Epithelial cell of esophagus (primary cell): ENCODE measurements at regions not wholly inside any gene's neighbourhood (a gene's known extent, or its start where the extent isn't known, plus 50 kb on each side); places are given as distances from the start of the nearest gene placed in this dataset.
"Not testable (repeated sequence)": the region's sequence is repeated elsewhere in the genome, so short reads cannot be mapped to it uniquely, and the experiment has no call there.

Source experiments
- DNase-seq: peaks from one replicate; pipeline ENCODE4 v3.0.0; 2010; ENCODE audit warnings: low read depth
- H3K4me3 ChIP-seq: 2 replicates; pipeline ENCODE4 v1.5.1; 2011; ENCODE audit warnings: mild to moderate bottlenecking, low read length, control low read depth
- TF ChIP-seq, protein P1 (sequence below): IDR thresholded peaks from 2 replicates; pipeline ENCODE4 v1.5.1; 2011; ENCODE audit warnings: low read depth, mild to moderate bottlenecking, low read length, control low read depth, inconsistent platforms; ENCODE audit not compliant: insufficient read depth; ENCODE audit errors: missing control alignments

DNA sequence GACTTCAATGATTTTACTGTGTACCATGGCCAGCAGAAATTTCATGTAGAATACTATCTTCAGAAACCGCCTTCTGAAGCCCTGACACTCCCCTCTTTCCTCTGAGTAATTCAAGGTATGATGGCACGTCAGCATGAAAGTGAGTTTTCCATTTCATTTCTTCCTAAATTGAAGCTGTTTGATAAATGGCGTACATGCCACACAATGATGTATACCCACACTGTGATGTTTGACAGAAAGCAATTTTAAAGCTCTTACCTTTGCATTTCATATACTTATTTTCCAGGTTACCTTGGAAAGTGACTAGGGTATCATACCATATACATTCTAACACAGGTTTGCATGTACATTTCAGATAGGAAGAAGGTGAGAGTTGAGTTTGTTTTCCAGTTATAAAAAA is 147.9 kb upstream of the LRRC3B start:
- DNase-seq = no peak

DNA sequence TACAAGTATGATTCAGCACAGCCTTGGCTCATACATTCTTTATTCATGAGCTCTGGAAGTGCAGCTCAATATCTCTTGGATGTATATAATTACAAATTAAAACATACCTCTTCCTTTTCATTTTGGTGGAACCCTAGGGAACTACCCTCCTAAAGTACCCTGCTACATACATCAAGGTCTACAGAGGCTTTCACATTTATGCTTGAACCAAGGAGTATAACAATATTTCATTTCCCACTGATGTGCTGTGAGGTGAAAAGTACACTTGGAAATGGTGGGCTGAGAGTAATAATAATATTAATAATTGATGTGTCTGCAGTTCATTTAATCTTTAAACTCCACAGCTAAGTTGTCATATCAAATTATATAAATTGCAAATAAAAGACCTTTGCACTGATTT is 142.2 kb upstream of the LRRC3B start:
- no peak for DNase-seq
- TF ChIP-seq, protein P1, sequence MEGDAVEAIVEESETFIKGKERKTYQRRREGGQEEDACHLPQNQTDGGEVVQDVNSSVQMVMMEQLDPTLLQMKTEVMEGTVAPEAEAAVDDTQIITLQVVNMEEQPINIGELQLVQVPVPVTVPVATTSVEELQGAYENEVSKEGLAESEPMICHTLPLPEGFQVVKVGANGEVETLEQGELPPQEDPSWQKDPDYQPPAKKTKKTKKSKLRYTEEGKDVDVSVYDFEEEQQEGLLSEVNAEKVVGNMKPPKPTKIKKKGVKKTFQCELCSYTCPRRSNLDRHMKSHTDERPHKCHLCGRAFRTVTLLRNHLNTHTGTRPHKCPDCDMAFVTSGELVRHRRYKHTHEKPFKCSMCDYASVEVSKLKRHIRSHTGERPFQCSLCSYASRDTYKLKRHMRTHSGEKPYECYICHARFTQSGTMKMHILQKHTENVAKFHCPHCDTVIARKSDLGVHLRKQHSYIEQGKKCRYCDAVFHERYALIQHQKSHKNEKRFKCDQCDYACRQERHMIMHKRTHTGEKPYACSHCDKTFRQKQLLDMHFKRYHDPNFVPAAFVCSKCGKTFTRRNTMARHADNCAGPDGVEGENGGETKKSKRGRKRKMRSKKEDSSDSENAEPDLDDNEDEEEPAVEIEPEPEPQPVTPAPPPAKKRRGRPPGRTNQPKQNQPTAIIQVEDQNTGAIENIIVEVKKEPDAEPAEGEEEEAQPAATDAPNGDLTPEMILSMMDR = no peak
- H3K4me3 ChIP-seq = no peak overlapping the region

More for the DNA sequence above, 147.9 kb upstream of the LRRC3B start:
- H3K4me3 ChIP-seq = no peak overlapping the region
- TF ChIP-seq, protein P1 = no peak

DNA sequence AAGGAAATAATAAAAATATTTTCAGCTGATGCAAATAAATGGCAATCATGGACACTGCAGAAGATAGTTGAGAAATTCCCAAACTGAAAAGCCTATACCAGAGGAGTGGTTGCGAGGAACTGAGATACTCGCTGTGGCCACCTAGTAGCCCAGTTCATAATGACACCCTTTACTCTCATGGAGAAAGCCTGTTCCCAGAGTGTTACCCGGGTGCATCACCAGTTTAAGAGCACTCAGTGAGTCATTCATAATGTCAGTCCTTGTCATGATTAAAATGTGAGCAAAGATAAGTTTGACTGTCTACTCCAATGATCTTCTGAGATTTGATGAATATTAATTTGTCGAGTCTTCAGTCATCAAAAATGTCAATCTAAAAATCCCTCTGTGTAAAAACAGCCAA is 138.4 kb upstream of the LRRC3B start:
- no peak overlapping the region for H3K4me3 ChIP-seq
- TF ChIP-seq, protein P1 = peak; percentile 27
- DNase-seq = peak; percentile 42

DNA sequence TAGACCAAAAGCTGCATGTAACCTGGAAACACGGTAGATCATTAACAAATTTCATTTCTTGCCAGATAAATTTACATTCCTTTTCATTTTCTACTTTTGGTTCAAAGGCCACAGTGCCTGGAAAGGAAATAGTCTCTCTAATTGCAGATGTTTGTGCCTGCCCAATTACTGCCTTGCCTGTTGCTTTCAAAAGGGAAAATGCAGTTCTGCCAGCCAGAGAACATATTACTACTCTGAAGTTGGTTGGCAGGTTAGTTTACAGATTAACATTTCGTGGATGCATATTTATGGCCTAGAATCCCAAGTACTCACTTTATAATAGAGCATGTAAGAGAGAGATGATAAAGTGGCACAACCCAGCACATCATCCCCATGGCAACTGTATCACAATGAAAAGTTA is 124.3 kb upstream of the LRRC3B start:
- TF ChIP-seq, protein P1 = no peak
- no peak for DNase-seq
- no peak overlapping the region for H3K4me3 ChIP-seq

DNA sequence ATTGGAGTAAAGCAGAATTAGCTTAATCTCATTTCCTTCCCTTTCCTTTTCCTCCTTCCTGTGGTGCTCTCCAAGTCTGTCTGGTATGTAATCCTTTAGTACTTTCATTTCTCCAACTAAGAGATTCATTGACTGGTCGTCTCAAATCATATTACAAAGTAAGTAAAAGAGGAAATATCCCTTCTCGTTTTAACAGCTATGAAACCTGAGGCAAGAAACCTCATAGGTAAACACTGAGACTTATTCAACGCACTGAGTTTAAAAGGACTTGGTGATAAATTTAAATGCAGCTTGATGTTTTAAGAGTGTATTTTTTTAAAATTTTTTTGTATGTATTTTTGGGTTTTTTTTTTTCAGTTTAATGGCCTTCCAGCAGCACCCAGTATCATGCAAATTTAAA is 117.2 kb upstream of the LRRC3B start:
- no peak for DNase-seq
- TF ChIP-seq, protein P1 = no peak
- H3K4me3 ChIP-seq = no peak overlapping the region

DNA sequence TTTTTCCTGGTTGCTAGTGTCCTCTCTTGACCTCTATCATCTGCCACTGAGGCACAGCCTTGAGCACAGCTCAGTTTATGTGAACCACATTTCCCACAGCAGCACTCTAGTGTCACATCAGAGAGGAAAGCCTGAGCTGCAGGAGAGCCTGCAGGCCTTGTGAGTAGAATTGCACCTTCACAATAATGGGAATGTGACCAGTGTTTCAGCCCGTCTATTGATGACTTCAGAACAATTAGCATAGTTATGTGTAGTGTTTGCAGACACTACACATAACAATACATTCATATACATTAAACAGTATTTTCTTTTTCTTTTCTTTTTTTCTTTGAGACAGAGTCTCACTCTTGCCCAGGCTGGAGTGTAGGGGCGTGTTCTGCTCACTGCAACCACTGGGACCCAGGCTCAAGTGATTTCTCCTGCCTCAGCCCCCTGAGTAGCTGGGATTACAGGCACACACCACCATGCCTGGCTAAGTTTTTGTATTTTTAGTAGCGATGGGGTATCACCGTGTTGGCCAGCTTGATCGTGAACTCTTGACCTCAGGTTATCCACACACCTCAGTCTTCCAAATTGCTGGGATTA is 108.0 kb upstream of the LRRC3B start:
- not testable (repeated sequence) for DNase-seq, H3K4me3 ChIP-seq

DNA sequence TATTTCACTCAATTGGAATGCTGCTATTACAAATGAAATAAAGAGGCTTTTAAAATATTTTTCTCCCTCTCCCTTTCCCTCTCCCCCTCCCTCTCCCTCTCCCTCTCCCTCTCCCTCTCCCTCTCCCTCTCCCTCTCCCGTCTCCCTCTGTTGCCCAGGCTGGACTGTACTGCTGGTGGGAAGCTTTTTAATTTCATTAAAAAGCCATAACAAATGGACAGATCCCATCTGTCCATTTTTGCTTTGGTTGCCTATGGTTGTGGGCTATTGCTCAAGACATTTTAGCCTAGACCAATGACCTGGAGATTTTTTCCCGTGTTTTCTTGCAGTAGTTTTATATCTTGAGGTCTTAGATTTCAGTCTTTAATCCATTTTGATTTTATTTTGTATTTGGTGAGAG is 107.2 kb upstream of the LRRC3B start:
- no peak for DNase-seq
- H3K4me3 ChIP-seq = no peak overlapping the region
- TF ChIP-seq, protein P1 = no peak

DNA sequence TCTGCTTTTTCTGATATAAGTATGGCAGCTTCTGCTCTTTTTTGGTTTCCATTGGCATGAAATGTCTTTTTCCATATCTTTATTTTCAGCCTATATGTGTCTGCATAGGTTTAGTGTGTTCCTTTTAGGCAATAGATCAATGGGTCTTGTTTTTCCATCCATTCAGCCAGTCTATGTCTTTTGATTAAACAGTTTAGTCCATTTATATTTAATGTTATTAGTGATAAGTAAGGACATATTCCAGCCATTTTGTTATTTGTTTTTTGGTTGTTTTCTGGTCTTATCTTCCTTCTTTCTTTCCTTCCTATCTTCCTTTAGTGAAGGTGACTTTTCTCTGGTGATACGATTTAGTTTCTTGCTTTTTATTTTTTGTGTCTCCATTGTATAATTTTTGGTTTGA is 101.3 kb upstream of the LRRC3B start:
- TF ChIP-seq, protein P1 = no peak
- H3K4me3 ChIP-seq = no peak overlapping the region
- DNase-seq = no peak
